ENCODE measurements at regions not wholly inside any gene's neighbourhood (a gene's known extent, or its start where the extent isn't known, plus 50 kb on each side); places are given as distances from the start of the nearest gene placed in this dataset.

DNA sequence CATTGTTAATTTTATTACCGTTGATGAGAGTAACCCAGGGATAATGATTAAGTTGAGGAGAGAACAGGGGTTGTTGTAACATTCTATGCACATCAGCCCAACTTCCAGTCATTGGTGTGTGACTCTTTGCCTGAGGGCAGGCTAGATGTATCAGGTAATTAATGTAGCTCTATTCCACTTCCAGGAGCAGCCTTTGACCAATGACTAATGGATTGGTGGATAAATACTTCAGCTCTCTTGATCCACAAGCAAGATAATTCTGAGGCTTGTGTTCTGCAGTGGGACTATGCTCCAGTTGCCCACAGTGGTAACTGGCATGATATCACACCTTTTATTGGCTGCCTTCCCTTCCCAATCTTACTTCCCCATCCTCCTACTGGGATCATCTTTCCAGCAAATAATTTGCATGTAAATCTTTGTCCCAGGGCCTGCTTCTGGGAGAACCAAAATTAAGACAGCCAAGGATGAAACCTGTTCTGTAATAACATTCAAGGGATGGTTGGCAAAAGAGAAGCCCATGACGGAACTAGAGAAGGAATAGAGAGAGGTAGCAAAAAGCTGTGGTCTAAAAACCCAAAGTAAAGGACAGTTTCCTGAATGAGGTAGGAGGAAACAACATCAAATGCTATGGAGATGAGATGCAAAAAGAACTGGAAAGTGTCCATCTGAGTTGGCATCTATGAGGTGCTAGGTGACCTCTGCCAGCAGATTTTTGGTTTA, 241.4 kb upstream of the RPS6KA3 start (continued):
- TF ChIP-seq MEF2A (IDR thresholded peaks at IDR 0.05; ENCODE audit: borderline replicate concordance, low read depth) (no peak), FOSL2 (IDR thresholded peaks at IDR 0.05; ENCODE audit: borderline replicate concordance, low read depth) (no peak), TCF12 (IDR thresholded peaks at IDR 0.05) (no peak), RFX5 (IDR thresholded peaks at IDR 0.05; ENCODE audit: low read length) (no peak), ELF1 (IDR thresholded peaks at IDR 0.05) (no peak), RCOR1 (IDR thresholded peaks at IDR 0.05; ENCODE audit: low read length) (no peak)
- TF ChIP-seq, protein P1, sequence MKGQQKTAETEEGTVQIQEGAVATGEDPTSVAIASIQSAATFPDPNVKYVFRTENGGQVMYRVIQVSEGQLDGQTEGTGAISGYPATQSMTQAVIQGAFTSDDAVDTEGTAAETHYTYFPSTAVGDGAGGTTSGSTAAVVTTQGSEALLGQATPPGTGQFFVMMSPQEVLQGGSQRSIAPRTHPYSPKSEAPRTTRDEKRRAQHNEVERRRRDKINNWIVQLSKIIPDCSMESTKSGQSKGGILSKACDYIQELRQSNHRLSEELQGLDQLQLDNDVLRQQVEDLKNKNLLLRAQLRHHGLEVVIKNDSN (IDR thresholded peaks at IDR 0.05; ENCODE audit: borderline replicate concordance, low read depth), result no peak
- TF ChIP-seq, protein P2, sequence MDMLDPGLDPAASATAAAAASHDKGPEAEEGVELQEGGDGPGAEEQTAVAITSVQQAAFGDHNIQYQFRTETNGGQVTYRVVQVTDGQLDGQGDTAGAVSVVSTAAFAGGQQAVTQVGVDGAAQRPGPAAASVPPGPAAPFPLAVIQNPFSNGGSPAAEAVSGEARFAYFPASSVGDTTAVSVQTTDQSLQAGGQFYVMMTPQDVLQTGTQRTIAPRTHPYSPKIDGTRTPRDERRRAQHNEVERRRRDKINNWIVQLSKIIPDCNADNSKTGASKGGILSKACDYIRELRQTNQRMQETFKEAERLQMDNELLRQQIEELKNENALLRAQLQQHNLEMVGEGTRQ (IDR thresholded peaks at IDR 0.05; ENCODE audit: borderline replicate concordance, low read depth, low read length), result no peak
- TF ChIP-seq, protein P3, sequence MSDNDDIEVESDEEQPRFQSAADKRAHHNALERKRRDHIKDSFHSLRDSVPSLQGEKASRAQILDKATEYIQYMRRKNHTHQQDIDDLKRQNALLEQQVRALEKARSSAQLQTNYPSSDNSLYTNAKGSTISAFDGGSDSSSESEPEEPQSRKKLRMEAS (IDR thresholded peaks at IDR 0.05; ENCODE audit: low read depth), result no peak
- TF ChIP-seq, protein P4, sequence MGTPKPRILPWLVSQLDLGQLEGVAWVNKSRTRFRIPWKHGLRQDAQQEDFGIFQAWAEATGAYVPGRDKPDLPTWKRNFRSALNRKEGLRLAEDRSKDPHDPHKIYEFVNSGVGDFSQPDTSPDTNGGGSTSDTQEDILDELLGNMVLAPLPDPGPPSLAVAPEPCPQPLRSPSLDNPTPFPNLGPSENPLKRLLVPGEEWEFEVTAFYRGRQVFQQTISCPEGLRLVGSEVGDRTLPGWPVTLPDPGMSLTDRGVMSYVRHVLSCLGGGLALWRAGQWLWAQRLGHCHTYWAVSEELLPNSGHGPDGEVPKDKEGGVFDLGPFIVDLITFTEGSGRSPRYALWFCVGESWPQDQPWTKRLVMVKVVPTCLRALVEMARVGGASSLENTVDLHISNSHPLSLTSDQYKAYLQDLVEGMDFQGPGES (IDR thresholded peaks at IDR 0.05; ENCODE audit: low read depth, low read length), result no peak

GRCh38 chrX:20506739-20507138, 240.0 kb upstream of the RPS6KA3 start:
- no peak for TF ChIP-seq GATA2 (CRISPR knock-in tag; IDR thresholded peaks at IDR 0.05)
- no peak for TF ChIP-seq FOSL2 (IDR thresholded peaks at IDR 0.05; ENCODE audit: borderline replicate concordance, low read depth)
- no peak for TF ChIP-seq NRF1 (IDR thresholded peaks at IDR 0.05; ENCODE audit: low read depth, low read length)
- no peak for TF ChIP-seq TCF12 (IDR thresholded peaks at IDR 0.05)
- no peak for TF ChIP-seq SIN3A (IDR thresholded peaks at IDR 0.05; ENCODE audit: borderline replicate concordance, low read depth, low read length)
- TF ChIP-seq, protein P1 (IDR thresholded peaks at IDR 0.05; ENCODE audit: borderline replicate concordance, low read depth), result no peak
- TF ChIP-seq RCOR1 (IDR thresholded peaks at IDR 0.05; ENCODE audit: low read length), result no peak
- TF ChIP-seq FOXM1 (IDR thresholded peaks at IDR 0.05; ENCODE audit: low read depth), result no peak
- no peak for TF ChIP-seq RFX5 (IDR thresholded peaks at IDR 0.05; ENCODE audit: low read length)
- TF ChIP-seq RXRA (IDR thresholded peaks at IDR 0.05; ENCODE audit: borderline replicate concordance, low read depth), result no peak
- TF ChIP-seq POLR2AphosphoS5 (IDR thresholded peaks at IDR 0.05; ENCODE audit: low read depth, low read length), result no peak
- TF ChIP-seq SMC3 (IDR thresholded peaks at IDR 0.05; ENCODE audit: low read depth, low read length), result no peak
- no peak for TF ChIP-seq GABPA (IDR thresholded peaks at IDR 0.05; ENCODE audit: low read depth)
- TF ChIP-seq TAF1 (IDR thresholded peaks at IDR 0.05; ENCODE audit: borderline replicate concordance, low read depth, low read length), result no peak
- TF ChIP-seq, protein P4 (IDR thresholded peaks at IDR 0.05; ENCODE audit: low read depth, low read length), result no peak
- TF ChIP-seq PBX3 (IDR thresholded peaks at IDR 0.05), result no peak
- Histone ChIP-seq H3K36me3 (replicated peaks in 1 of 2; ENCODE audit: control insufficient read depth in 1 of 2, insufficient read depth in 2 of 2, low read length in 1 of 2) (no peaks in the 10 kb centered on the region), H3K9ac (no peak overlapping the region), H3K4me2 (no peak overlapping the region), H3K27ac (ENCODE audit: low read depth in 2 of 2, low read length in 1 of 2) (no peak overlapping the region), H3K9me2 (no peaks in the 10 kb centered on the region; the same call in 1 of the 2 replicates), H3K79me2 (ENCODE audit: insufficient read depth) (no peaks in the 10 kb centered on the region), H3K9me3 (no peaks in the 10 kb centered on the region), H3K27me3 (ENCODE audit: insufficient read depth) (no peaks in the 10 kb centered on the region), H3K4me1 (ENCODE audit: control insufficient read depth in 1 of 2, insufficient read depth in 2 of 2, low read depth in 1 of 2, low read length in 1 of 2) (no peaks in the 10 kb centered on the region), H3F3A (replicated peaks; ENCODE audit: insufficient read depth) (no peaks in the 10 kb centered on the region), H2AFZ (ENCODE audit: low read depth) (no peak overlapping the region), H4K20me1 (ENCODE audit: insufficient read depth) (no peaks in the 10 kb centered on the region), H3K4me3 (ENCODE audit: low read depth in 2 of 2, low read length in 1 of 2) (no peak overlapping the region)
- ChIA-PET CTCF (interaction anchor here (0.7 to 2.4 kb wide), 2 partner anchors 15 to 20 kb away, joined by 3 to 7 read pairs; no protein-coding TSS in a partner anchor), POLR2A (no interaction called here)
- DNase-seq, result no peak
